ENCODE measurements at regions not wholly inside any gene's neighbourhood (a gene's known extent, or its start where the extent isn't known, plus 50 kb on each side); places are given as distances from the start of the nearest gene placed in this dataset.

GRCh38 chr15:39465843-39466749 is 114.8 kb upstream of the THBS1 start:
- TF ChIP-seq, protein P1, sequence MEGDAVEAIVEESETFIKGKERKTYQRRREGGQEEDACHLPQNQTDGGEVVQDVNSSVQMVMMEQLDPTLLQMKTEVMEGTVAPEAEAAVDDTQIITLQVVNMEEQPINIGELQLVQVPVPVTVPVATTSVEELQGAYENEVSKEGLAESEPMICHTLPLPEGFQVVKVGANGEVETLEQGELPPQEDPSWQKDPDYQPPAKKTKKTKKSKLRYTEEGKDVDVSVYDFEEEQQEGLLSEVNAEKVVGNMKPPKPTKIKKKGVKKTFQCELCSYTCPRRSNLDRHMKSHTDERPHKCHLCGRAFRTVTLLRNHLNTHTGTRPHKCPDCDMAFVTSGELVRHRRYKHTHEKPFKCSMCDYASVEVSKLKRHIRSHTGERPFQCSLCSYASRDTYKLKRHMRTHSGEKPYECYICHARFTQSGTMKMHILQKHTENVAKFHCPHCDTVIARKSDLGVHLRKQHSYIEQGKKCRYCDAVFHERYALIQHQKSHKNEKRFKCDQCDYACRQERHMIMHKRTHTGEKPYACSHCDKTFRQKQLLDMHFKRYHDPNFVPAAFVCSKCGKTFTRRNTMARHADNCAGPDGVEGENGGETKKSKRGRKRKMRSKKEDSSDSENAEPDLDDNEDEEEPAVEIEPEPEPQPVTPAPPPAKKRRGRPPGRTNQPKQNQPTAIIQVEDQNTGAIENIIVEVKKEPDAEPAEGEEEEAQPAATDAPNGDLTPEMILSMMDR (IDR thresholded peaks at IDR 0.05; ENCODE audit: poor library complexity, severe bottlenecking): no peak
- no peak for TF ChIP-seq TAF1 (IDR thresholded peaks at IDR 0.05; ENCODE audit: low read depth)
- TF ChIP-seq EZH2 (IDR thresholded peaks at IDR 0.05; ENCODE audit: borderline replicate concordance, insufficient read depth, low read length, poor library complexity, severe bottlenecking): no peak
- TF ChIP-seq POLR2AphosphoS5 (IDR thresholded peaks at IDR 0.05): no peak
- no peak for TF ChIP-seq EP300 (conservative IDR thresholded peaks at IDR 0.05; ENCODE audit: poor library complexity, severe bottlenecking)
